ENCODE measurements at regions not wholly inside any gene's neighbourhood (a gene's known extent, or its start where the extent isn't known, plus 50 kb on each side); places are given as distances from the start of the nearest gene placed in this dataset.

GRCh38 chr1:147080006-147080661, 92.1 kb downstream of the PRKAB2 start:
- TF ChIP-seq CTCF (IDR thresholded peaks at IDR 0.05; ENCODE audit: insufficient read depth, low read length) (no peak), POLR2AphosphoS5 (IDR thresholded peaks at IDR 0.05; ENCODE audit: low read depth) (no peak), REST (IDR thresholded peaks at IDR 0.05; ENCODE audit: insufficient replicate concordance, low read depth) (no peak), SPI1 (IDR thresholded peaks at IDR 0.05; ENCODE audit: borderline replicate concordance, low read depth) (peak; percentile 70; the same call in 1 of the 2 replicates)
